Skeletal muscle tissue (tissue), 3 donors: ENCODE measurements at regions not wholly inside any gene's neighbourhood (a gene's known extent, or its start where the extent isn't known, plus 50 kb on each side); places are given as distances from the start of the nearest gene placed in this dataset.

Experiments
- H3K27ac ChIP-seq: one replicate; pipeline ENCODE4 v1.7.0; 2013; ENCODE audit warnings: mild to moderate bottlenecking, low read depth, low read length, inconsistent platforms
- H3K27me3 ChIP-seq, 3 donors: one replicate each; pipeline ENCODE4 v1.7.0; 2013; ENCODE audit warnings: low read length in 3 of 3; ENCODE audit not compliant: control insufficient read depth in 3 of 3, insufficient read depth in 3 of 3
- H3K36me3 ChIP-seq, 3 donors: one replicate each; pipeline ENCODE4 v1.7.0; 2013; ENCODE audit warnings: low read length in 3 of 3; ENCODE audit not compliant: control insufficient read depth in 3 of 3, insufficient read depth in 3 of 3
- H3K4me1 ChIP-seq, 3 donors: one replicate each; pipeline ENCODE4 v1.7.0; 2013; ENCODE audit warnings: low read length in 3 of 3, mild to moderate bottlenecking in 3 of 3; ENCODE audit not compliant: control insufficient read depth in 3 of 3, insufficient read depth in 3 of 3
- H3K4me3 ChIP-seq, 3 donors: one replicate each; pipeline ENCODE4 v1.7.0; 2013; ENCODE audit warnings: low read length in 3 of 3
- H3K9ac ChIP-seq, 3 donors: one replicate each; pipeline ENCODE4 v1.7.0; 2013; ENCODE audit warnings: low read length in 3 of 3, mild to moderate bottlenecking in 3 of 3, moderate library complexity in 2 of 3, low read depth in 1 of 3
- H3K9me3 ChIP-seq, 3 donors: one replicate each; pipeline ENCODE4 v1.7.0; 2013; ENCODE audit warnings: low read length in 3 of 3; ENCODE audit not compliant: control insufficient read depth in 3 of 3
- donor health status: Osteomylitis.

DNA sequence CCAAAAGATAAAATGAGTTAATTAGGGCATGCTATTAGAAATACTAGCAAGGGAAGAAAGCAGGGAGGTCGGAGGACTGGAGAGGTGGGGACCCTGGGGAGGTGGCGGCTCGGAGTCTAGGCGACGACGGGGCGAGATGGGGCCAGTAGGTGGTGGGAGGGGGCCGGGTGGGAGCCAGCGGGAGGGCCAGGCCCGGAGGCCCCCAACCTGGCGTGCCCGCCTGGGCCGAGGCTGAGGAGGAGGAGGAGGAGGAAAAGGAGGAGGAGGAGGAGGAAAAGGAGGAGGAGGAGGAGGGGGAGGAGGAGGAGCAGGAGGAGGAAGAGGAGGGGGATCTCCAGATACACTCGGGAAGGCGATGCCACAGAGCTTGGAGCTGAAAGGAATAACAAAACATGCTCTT, 426.2 kb downstream of the NR2F2 start:
- Histone ChIP-seq H3K9ac (no peak overlapping the region), H3K4me3 (no peak overlapping the region), H3K4me1 (no peaks in the 10 kb centered on the region), H3K36me3 (no peaks in the 10 kb centered on the region), H3K27me3 (no peaks in the 10 kb centered on the region), H3K9me3 (peaks cover 0 to 2% (median 0%) of the 10 kb centered on the region in 3 donors), H3K27ac (no peak overlapping the region)

GRCh38 chr15:96762566-96762965, 432.1 kb downstream of the NR2F2 start:
- Histone ChIP-seq H3K9me3 (peaks cover 0 to 2% (median 0%) of the 10 kb centered on the region in 3 donors), H3K9ac (no peak overlapping the region), H3K36me3 (no peaks in the 10 kb centered on the region), H3K4me1 (no peaks in the 10 kb centered on the region), H3K4me3 (no peak overlapping the region), H3K27me3 (peaks cover 0 to 2% (median 0%) of the 10 kb centered on the region in 3 donors), H3K27ac (no peak overlapping the region)

DNA sequence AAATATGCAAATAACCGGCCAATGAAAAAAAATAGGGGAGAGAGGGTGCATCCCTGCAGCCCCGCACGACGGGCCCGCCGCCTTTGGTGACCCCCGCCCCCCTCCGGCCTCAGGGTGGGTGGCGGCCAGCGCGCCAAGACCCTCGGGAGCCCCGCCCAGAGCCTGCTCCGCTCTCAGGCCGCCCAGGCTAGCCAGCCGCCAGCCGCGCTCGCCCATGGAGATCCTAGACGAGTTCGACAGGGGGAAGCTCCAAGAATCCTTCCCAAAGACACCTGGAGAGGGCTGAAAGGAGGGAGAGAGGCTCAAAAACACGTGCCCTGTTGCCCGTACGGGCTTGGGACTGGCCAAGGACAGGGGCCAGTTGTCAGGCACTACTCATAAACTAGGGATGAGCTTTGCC, 434.0 kb downstream of the NR2F2 start:
- H3K36me3 ChIP-seq = no peaks in the 10 kb centered on the region
- no peaks in the 10 kb centered on the region for H3K9me3 ChIP-seq
- no peak overlapping the region for H3K4me3 ChIP-seq
- peaks cover 0 to 6% (median 0%) of the 10 kb centered on the region in 3 donors for H3K27me3 ChIP-seq
- no peaks in the 10 kb centered on the region for H3K4me1 ChIP-seq
- no peak overlapping the region for H3K27ac ChIP-seq
- H3K9ac ChIP-seq = no peak overlapping the region

DNA sequence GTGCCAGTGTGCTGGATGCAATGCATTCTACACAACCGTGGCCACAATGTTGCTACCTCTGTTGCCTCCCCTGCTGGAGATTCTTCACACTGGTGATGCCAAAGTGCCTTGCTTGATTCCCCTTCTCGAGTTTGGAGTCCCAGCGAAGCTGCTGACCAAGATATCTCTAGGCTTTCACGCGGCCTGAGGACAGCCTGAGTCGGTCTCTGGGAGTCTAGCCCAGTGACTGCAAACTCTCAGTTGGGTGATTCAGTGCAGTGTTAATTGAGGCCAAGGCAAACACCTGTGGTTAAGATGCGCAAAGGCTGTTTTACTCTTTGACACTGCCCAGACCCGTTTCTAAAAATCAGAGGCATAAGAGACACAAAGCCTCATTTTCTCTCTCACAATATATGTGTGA, 434.4 kb downstream of the NR2F2 start:
- no peaks in the 10 kb centered on the region for H3K9me3 ChIP-seq
- no peak overlapping the region for H3K4me3 ChIP-seq
- no peak overlapping the region for H3K27ac ChIP-seq
- H3K9ac ChIP-seq = no peak overlapping the region
- peaks cover 0 to 6% (median 0%) of the 10 kb centered on the region in 3 donors for H3K27me3 ChIP-seq
- no peaks in the 10 kb centered on the region for H3K36me3 ChIP-seq
- no peaks in the 10 kb centered on the region for H3K4me1 ChIP-seq

DNA sequence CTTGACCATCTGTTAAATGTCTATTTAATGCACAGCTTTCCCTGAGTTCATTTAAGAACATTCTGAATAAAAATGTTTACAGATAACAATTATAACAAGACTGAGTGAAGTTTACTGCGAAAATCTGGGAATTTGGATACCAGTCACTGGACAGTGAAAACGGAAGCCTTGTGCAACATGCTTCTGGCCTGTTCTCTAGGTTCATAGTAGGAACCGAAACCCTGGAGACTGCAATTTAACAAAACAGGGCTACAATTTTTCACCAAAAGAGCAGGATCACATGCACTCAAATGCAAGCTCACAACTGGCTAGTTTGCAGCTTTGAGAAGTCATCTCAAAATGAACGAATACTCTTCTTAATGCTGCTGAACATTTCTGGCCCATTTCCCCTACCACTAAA, 435.9 kb downstream of the NR2F2 start:
- no peak overlapping the region for H3K4me3 ChIP-seq
- no peaks in the 10 kb centered on the region for H3K9me3 ChIP-seq
- H3K9ac ChIP-seq = no peak overlapping the region
- no peak overlapping the region for H3K27ac ChIP-seq
- H3K36me3 ChIP-seq = no peaks in the 10 kb centered on the region
- H3K4me1 ChIP-seq = no peaks in the 10 kb centered on the region
- peaks cover 0 to 6% (median 0%) of the 10 kb centered on the region in 3 donors for H3K27me3 ChIP-seq

DNA sequence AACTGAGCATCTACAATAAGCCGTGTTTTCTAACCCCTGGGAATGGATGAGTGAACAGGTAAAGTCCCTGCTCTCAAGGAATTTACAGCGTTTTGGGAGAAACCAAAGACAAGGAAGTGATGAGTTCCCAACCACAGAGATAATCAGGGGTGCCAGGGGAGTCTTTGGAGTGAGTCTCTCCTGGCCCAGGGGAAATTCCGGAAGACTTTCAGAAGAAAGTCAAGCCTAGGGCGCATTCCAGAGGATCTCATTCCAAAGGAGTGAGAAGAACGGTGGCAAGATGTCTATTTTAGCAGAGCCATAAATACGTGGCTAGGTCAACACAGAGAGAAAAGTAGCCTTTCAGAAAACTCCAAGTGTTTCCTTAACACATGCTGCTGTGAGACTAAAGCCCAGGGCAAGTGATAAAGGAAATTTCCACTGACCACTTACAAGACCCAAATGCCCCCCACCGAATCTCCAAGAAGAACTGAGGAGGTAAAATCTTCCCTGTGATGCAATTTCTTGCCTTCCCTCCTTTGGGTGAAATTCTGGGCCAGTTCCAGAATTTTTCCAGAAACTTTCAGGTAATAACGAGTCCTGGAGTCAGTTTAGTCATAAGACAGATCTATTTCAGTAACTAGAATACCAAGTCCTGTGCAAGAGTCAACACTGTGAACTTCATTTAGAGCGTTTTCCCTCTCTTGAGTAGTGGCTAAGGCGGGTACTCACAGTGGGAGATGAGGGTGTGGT, 437.4 kb downstream of the NR2F2 start:
- Histone ChIP-seq H3K4me3 (no peak overlapping the region), H3K4me1 (no peaks in the 10 kb centered on the region), H3K9ac (no peak overlapping the region), H3K27me3 (peaks cover 0 to 6% (median 0%) of the 10 kb centered on the region in 3 donors), H3K27ac (no peak overlapping the region), H3K9me3 (no peaks in the 10 kb centered on the region), H3K36me3 (no peaks in the 10 kb centered on the region)

- no peaks in the 10 kb centered on the region for H3K9me3 ChIP-seq
- H3K27ac ChIP-seq = no peak overlapping the region
- no peaks in the 10 kb centered on the region for H3K4me1 ChIP-seq
- no peak overlapping the region for H3K4me3 ChIP-seq
- H3K9ac ChIP-seq = no peak overlapping the region
- peaks cover 0 to 6% (median 0%) of the 10 kb centered on the region in 3 donors for H3K27me3 ChIP-seq
- no peaks in the 10 kb centered on the region for H3K36me3 ChIP-seq
Measured at GRCh38 chr15:96768435-96768789, 437.9 kb downstream of the NR2F2 start.

DNA sequence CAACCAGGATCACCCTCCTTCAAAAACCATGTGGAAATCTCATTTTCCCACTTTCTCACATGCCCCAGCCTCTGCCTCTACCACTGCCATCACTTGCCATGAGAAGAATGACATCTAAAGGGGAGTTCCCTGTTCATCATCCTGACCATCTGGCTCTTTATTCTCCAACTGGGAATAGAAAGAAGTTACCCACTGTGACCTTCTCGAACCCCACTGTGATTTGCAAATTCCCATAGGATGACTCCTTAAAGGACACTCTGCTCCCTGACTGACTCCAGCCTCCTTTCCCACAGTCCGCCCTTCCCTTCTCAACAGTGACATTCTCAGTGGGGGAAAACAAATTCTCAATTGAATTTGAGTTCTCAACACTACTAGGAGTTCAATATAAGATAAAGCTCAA, 440.5 kb downstream of the NR2F2 start:
- Histone ChIP-seq H3K9ac (no peak overlapping the region), H3K9me3 (no peaks in the 10 kb centered on the region), H3K36me3 (no peaks in the 10 kb centered on the region), H3K4me3 (no peak overlapping the region), H3K27ac (no peak overlapping the region), H3K4me1 (no peaks in the 10 kb centered on the region), H3K27me3 (peaks cover 0 to 5% (median 0%) of the 10 kb centered on the region in 3 donors)

- H3K9ac ChIP-seq = no peak overlapping the region
- no peak overlapping the region for H3K4me3 ChIP-seq
- no peaks in the 10 kb centered on the region for H3K9me3 ChIP-seq
- no peak overlapping the region for H3K27ac ChIP-seq
- no peaks in the 10 kb centered on the region for H3K4me1 ChIP-seq
- peaks cover 0 to 2% (median 0%) of the 10 kb centered on the region in 3 donors for H3K27me3 ChIP-seq
- no peaks in the 10 kb centered on the region for H3K36me3 ChIP-seq
Measured at GRCh38 chr15:96774216-96774615, 443.7 kb downstream of the NR2F2 start.

DNA sequence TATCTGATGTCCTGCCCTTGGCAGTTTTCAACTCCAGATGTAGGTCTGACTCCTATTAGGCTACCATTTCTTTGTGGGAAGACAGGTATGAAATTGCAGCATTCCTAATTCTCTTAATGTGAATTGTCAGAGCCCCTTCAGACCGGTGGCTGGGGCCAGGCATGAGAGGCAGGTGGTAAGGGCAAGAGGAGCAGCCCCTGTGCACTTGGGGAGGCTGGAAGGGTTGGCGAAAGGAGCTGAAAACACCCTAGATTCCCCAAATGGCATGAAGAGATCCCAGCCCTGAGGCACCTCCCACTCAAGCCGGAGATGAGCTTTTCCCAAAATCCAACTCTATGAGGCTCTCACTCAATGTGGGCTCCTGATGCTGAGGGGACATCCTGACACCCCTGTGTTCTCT, 453.2 kb downstream of the NR2F2 start:
- Histone ChIP-seq H3K36me3 (no peaks in the 10 kb centered on the region), H3K27ac (no peak overlapping the region)

More for the DNA sequence above, 453.2 kb downstream of the NR2F2 start:
- no peak overlapping the region for H3K4me3 ChIP-seq
- no peaks in the 10 kb centered on the region for H3K4me1 ChIP-seq
- no peaks in the 10 kb centered on the region for H3K9me3 ChIP-seq
- peaks cover 0 to 4% (median 0%) of the 10 kb centered on the region in 3 donors for H3K27me3 ChIP-seq
- H3K9ac ChIP-seq = no peak overlapping the region
